ENCODE measurements at regions not wholly inside any gene's neighbourhood (a gene's known extent, or its start where the extent isn't known, plus 50 kb on each side); places are given as distances from the start of the nearest gene placed in this dataset.

- DNase-seq (ENCODE audit: low read depth, low spot score), result no peak
Observed at GRCh38 chr15:69789648-69790393, 307.9 kb downstream of the TLE3 start.

- DNase-seq (ENCODE audit: low read depth, low spot score), result no peak
Observed at GRCh38 chr15:69790632-69791031, 307.1 kb downstream of the TLE3 start.

- no peak for DNase-seq (ENCODE audit: low read depth, low spot score)
Observed at GRCh38 chr15:69792823-69793222, 304.9 kb downstream of the TLE3 start.

- no peak for DNase-seq (ENCODE audit: low read depth, low spot score)
Observed at GRCh38 chr15:69793431-69793780, 304.3 kb downstream of the TLE3 start.

- no peak for DNase-seq (ENCODE audit: low read depth, low spot score)
Observed at GRCh38 chr15:69793781-69794451, 303.8 kb downstream of the TLE3 start.

GRCh38 chr15:69794645-69795469, 302.9 kb downstream of the TLE3 start:
- DNase-seq (ENCODE audit: low read depth, low spot score), result peak; percentile 7

- no peak for DNase-seq (ENCODE audit: low read depth, low spot score)
Observed at GRCh38 chr15:69795601-69796000, 302.1 kb downstream of the TLE3 start.

GRCh38 chr15:69797051-69797595, 300.6 kb downstream of the TLE3 start:
- DNase-seq (ENCODE audit: low read depth, low spot score), result no peak

- no peak for DNase-seq (ENCODE audit: low read depth, low spot score)
Observed at GRCh38 chr15:69797615-69798014, 300.1 kb downstream of the TLE3 start.

GRCh38 chr15:69798481-69799250, 299.1 kb downstream of the TLE3 start:
- no peak for DNase-seq (ENCODE audit: low read depth, low spot score)

GRCh38 chr15:69801144-69801543, 296.6 kb downstream of the TLE3 start:
- DNase-seq (ENCODE audit: low read depth, low spot score), result no peak

GRCh38 chr15:69802432-69802831, 295.3 kb downstream of the TLE3 start:
- DNase-seq (ENCODE audit: low read depth, low spot score), result no peak

GRCh38 chr15:69804786-69805185, 292.9 kb downstream of the TLE3 start:
- no peak for DNase-seq (ENCODE audit: low read depth, low spot score)

- no peak for DNase-seq (ENCODE audit: low read depth, low spot score)
Observed at GRCh38 chr15:69805248-69805953, 292.3 kb downstream of the TLE3 start.

GRCh38 chr15:69806287-69806915, 291.3 kb downstream of the TLE3 start:
- DNase-seq (ENCODE audit: low read depth, low spot score), result no peak

GRCh38 chr15:69807721-69808120, 290.0 kb downstream of the TLE3 start:
- DNase-seq (ENCODE audit: low read depth, low spot score), result no peak

GRCh38 chr15:69808756-69809155, 289.0 kb downstream of the TLE3 start:
- DNase-seq (ENCODE audit: low read depth, low spot score), result no peak

GRCh38 chr15:69809421-69809820, 288.3 kb downstream of the TLE3 start:
- no peak for DNase-seq (ENCODE audit: low read depth, low spot score)

GRCh38 chr15:69810431-69811354, 287.0 kb downstream of the TLE3 start:
- DNase-seq (ENCODE audit: low read depth, low spot score), result no peak

Data from iPS DF 19.7 (cell line).